DMS53 treated with DMSO at 0.1 percent for 48 hours (cell line): ENCODE measurements at regions not wholly inside any gene's neighbourhood (a gene's known extent, or its start where the extent isn't known, plus 50 kb on each side); places are given as distances from the start of the nearest gene placed in this dataset.
"Not testable (repeated sequence)": the region's sequence is repeated elsewhere in the genome, so short reads cannot be mapped to it uniquely, and the experiment has no call there.

ENCODE experiments used
- DNase-seq: peaks from one replicate; lab custom pipeline; 2025; ENCODE audit not compliant: unreplicated experiment; lab: John Stamatoyannopoulos, UW

- DNase-seq, result no peak
Observed at GRCh38 chr5:113719549-113719948, 206.1 kb downstream of the YTHDC2 start.

GRCh38 chr5:113721171-113721570 is 207.7 kb downstream of the YTHDC2 start:
- DNase-seq, result no peak

GRCh38 chr5:113723021-113723420 is 209.5 kb downstream of the YTHDC2 start:
- no peak for DNase-seq

GRCh38 chr5:113735751-113736150 is 222.3 kb downstream of the YTHDC2 start:
- no peak for DNase-seq

- DNase-seq, result no peak
Observed at GRCh38 chr5:113742176-113742575, 228.7 kb downstream of the YTHDC2 start.

GRCh38 chr5:113742639-113743038 is 229.1 kb downstream of the YTHDC2 start:
- no peak for DNase-seq

- peak; percentile 4 for DNase-seq
Observed at GRCh38 chr5:113748403-113748802, 234.9 kb downstream of the YTHDC2 start.

GRCh38 chr5:113749334-113749733 is 235.8 kb downstream of the YTHDC2 start:
- DNase-seq, result peak; percentile 38

GRCh38 chr5:113753182-113753581 is 239.7 kb downstream of the YTHDC2 start:
- DNase-seq, result not testable (repeated sequence)

- no peak for DNase-seq
Observed at GRCh38 chr5:113755516-113755915, 242.0 kb downstream of the YTHDC2 start.

- no peak for DNase-seq
Observed at GRCh38 chr5:113757508-113757907, 244.0 kb downstream of the YTHDC2 start.

GRCh38 chr5:113759505-113759904 is 246.0 kb downstream of the YTHDC2 start:
- no peak for DNase-seq

- no peak for DNase-seq
Observed at GRCh38 chr5:113760486-113760885, 247.0 kb downstream of the YTHDC2 start.

GRCh38 chr5:113761594-113761993 is 248.1 kb downstream of the YTHDC2 start:
- DNase-seq, result no peak

GRCh38 chr5:113764382-113764781 is 250.9 kb downstream of the YTHDC2 start:
- no peak for DNase-seq

- DNase-seq, result not testable (repeated sequence)
Observed at GRCh38 chr5:113766827-113767226, 253.3 kb downstream of the YTHDC2 start.

GRCh38 chr5:113770648-113771047 is 257.2 kb downstream of the YTHDC2 start:
- DNase-seq, result no peak

GRCh38 chr5:113771483-113771882 is 258.0 kb downstream of the YTHDC2 start:
- no peak for DNase-seq

- no peak for DNase-seq
Observed at GRCh38 chr5:113776168-113776567, 262.7 kb downstream of the YTHDC2 start.

- DNase-seq, result no peak
Observed at GRCh38 chr5:113776832-113777525, 263.5 kb downstream of the YTHDC2 start.

- no peak for DNase-seq
Observed at GRCh38 chr5:113778147-113778546, 264.7 kb downstream of the YTHDC2 start.

- no peak for DNase-seq
Observed at GRCh38 chr5:113788141-113788655, 274.7 kb downstream of the YTHDC2 start.

GRCh38 chr5:113789769-113790168 is 276.3 kb downstream of the YTHDC2 start:
- DNase-seq, result no peak
